CD4-positive, alpha-beta memory T cell (primary cell): ENCODE measurements at regions not wholly inside any gene's neighbourhood (a gene's known extent, or its start where the extent isn't known, plus 50 kb on each side); places are given as distances from the start of the nearest gene placed in this dataset.

Experiments used
- CTCF ChIA-PET: fragments of 350-600 bp; sonication (Branson Sonifier 250); formaldehyde crosslinking; loops from one replicate; lab custom pipeline; 2021; ENCODE audit warnings: inconsistent platforms; ENCODE audit not compliant: partially characterized antibody; lab: Charles Lee
- POLR2A ChIA-PET: fragments of 350-600 bp; sonication (Branson Sonifier 250); formaldehyde crosslinking; loops from one replicate; lab custom pipeline; 2021; ENCODE audit not compliant: partially characterized antibody; lab: Charles Lee
- DNase-seq, 5 donors: peaks; one replicate each; pipeline versions ENCODE4 v3.0.0 to v3.0.0-alpha.2; 2020 to 2022; ENCODE audit warnings: mixed read lengths in 1 of 5
- H3K27ac ChIP-seq: one replicate; pipeline ENCODE4 v1.7.0; 2013; ENCODE audit warnings: low read depth, low read length
- H3K27me3 ChIP-seq: 2 replicates; pipeline ENCODE4 v1.7.0; 2013; ENCODE audit warnings: mild to moderate bottlenecking, low read length, moderate library complexity; ENCODE audit not compliant: insufficient read depth
- H3K36me3 ChIP-seq: 2 replicates; pipeline ENCODE4 v1.7.0; 2013; ENCODE audit warnings: mild to moderate bottlenecking, low read length, moderate library complexity; ENCODE audit not compliant: insufficient read depth
- H3K4me1 ChIP-seq: 2 replicates; pipeline ENCODE4 v1.7.0; 2013; ENCODE audit warnings: mild to moderate bottlenecking, low read length, moderate library complexity; ENCODE audit not compliant: insufficient read depth
- H3K4me3 ChIP-seq, 2 donors: one replicate each; pipeline ENCODE4 v1.7.0; 2013; ENCODE audit warnings: low read length in 2 of 2, mild to moderate bottlenecking in 1 of 2
- H3K9me3 ChIP-seq, 2 donors: one replicate each; pipeline ENCODE4 v1.7.0; 2013; ENCODE audit warnings: low read length in 2 of 2, control low read depth in 1 of 2; ENCODE audit not compliant: control insufficient read depth in 1 of 2
- H3K27ac Mint-ChIP-seq, 7 donors: one replicate each; pipeline ENCODE4 v1.8.0; 2020 to 2021; ENCODE audit warnings: mixed read lengths in 7 of 7, mild to moderate bottlenecking in 6 of 7, inconsistent platforms in 3 of 7, moderate library complexity in 3 of 7
- H3K27me3 Mint-ChIP-seq, 2 donors: one replicate each; pipeline ENCODE4 v1.8.0; 2020 to 2021; ENCODE audit warnings: mixed read lengths in 2 of 2
- H3K36me3 Mint-ChIP-seq, 2 donors: one replicate each; pipeline ENCODE4 v1.8.0; 2020 to 2021; ENCODE audit warnings: mixed read lengths in 2 of 2, inconsistent platforms in 1 of 2, mild to moderate bottlenecking in 1 of 2
- H3K4me1 Mint-ChIP-seq, 4 donors: one replicate each; pipeline ENCODE4 v1.8.0; 2020 to 2021; ENCODE audit warnings: mixed read lengths in 4 of 4, mild to moderate bottlenecking in 1 of 4
- H3K4me3 Mint-ChIP-seq, 8 donors: one replicate each; pipeline ENCODE4 v1.8.0; 2020 to 2021; ENCODE audit warnings: mixed read lengths in 8 of 8, mild to moderate bottlenecking in 7 of 8, moderate library complexity in 6 of 8, inconsistent platforms in 3 of 8
- H3K9me3 Mint-ChIP-seq, 8 donors: one replicate each; pipeline ENCODE4 v1.8.0; 2020 to 2021; ENCODE audit warnings: mixed read lengths in 8 of 8, mild to moderate bottlenecking in 5 of 8, inconsistent platforms in 3 of 8, moderate library complexity in 1 of 8
- intact Hi-C: fragments of 100-400 bp; cut with micrococcal nuclease; formaldehyde crosslinking; loops from one replicate; pipeline ENCODE4 v1.15.1; 2023

- H3K9me3 ChIP-seq: no peaks in the 10 kb centered on the region
- peaks cover 0 to 4% of the 10 kb centered on the region in 2 donors for H3K27me3 Mint-ChIP-seq
- DNase-seq: no peak
- no peak overlapping the region for H3K4me3 Mint-ChIP-seq
- no peaks in the 10 kb centered on the region for H3K36me3 Mint-ChIP-seq
- H3K27me3 ChIP-seq: no peaks in the 10 kb centered on the region
- ChIA-PET POLR2A (no interaction called here), CTCF (interaction anchor here (2.3 kb wide), 1 partner anchor 10 kb away, joined by 6 read pairs; no protein-coding TSS in a partner anchor)
- H3K27ac Mint-ChIP-seq: no peak overlapping the region
- no peaks in the 10 kb centered on the region for H3K4me1 Mint-ChIP-seq
- no peaks in the 10 kb centered on the region for H3K36me3 ChIP-seq
- H3K9me3 Mint-ChIP-seq: no peaks in the 10 kb centered on the region
- intact Hi-C loops: no loop called here
- no peak overlapping the region for H3K4me3 ChIP-seq
- no peak overlapping the region for H3K27ac ChIP-seq
- H3K4me1 ChIP-seq: no peaks in the 10 kb centered on the region
Measured at GRCh38 chr10:62503872-62504271, 129.7 kb downstream of the ZNF365 start.

DNA sequence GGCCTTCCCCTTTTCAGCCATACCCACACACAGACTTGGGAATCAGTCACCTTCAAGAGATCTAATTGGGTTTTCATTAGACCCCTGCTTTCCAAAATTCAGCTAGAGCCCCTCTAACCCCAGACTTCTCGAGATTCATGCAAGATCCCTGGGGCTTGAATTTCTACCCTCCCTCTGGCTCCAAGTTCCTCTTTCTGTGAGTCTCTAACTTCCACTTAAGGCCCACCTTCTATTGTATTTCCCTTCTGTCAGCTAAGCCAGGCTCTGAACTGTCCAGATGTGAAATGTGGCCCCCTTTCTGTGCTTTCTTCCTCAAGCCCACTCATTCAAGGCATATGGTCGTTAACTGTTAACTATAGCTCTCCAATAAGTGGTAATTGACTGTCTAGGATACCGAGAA, 132.2 kb downstream of the ZNF365 start:
- CTCF ChIA-PET: no interaction called here

GRCh38 chr10:62511238-62511637, 137.1 kb downstream of the ZNF365 start:
- H3K4me1 Mint-ChIP-seq: peaks cover 0 to 3% (median under 1%) of the 10 kb centered on the region in 4 donors
- ChIA-PET CTCF (no interaction called here), POLR2A (interaction anchor here (1.0 kb wide), 1 partner anchor 30 kb away, joined by 3 read pairs; no protein-coding TSS in a partner anchor)
- no peak overlapping the region for H3K4me3 Mint-ChIP-seq
- H3K9me3 Mint-ChIP-seq: no peaks in the 10 kb centered on the region
- Histone ChIP-seq H3K9me3 (no peaks in the 10 kb centered on the region), H3K4me1 (no peaks in the 10 kb centered on the region), H3K4me3 (no peak overlapping the region), H3K27me3 (no peaks in the 10 kb centered on the region), H3K27ac (no peak overlapping the region), H3K36me3 (no peaks in the 10 kb centered on the region)
- no peaks in the 10 kb centered on the region for H3K36me3 Mint-ChIP-seq
- peaks cover 3 to 4% of the 10 kb centered on the region in 2 donors for H3K27me3 Mint-ChIP-seq
- no peak for DNase-seq
- no peak overlapping the region for H3K27ac Mint-ChIP-seq
- intact Hi-C loops: no loop called here

More for the DNA sequence above, 132.2 kb downstream of the ZNF365 start:
- H3K36me3 ChIP-seq: no peaks in the 10 kb centered on the region
- DNase-seq: no peak
- H3K27ac ChIP-seq: no peak overlapping the region
- no peaks in the 10 kb centered on the region for H3K4me1 ChIP-seq
- Mint-ChIP-seq H3K9me3 (no peaks in the 10 kb centered on the region), H3K27ac (no peak overlapping the region), H3K27me3 (peaks cover 1 to 4% of the 10 kb centered on the region in 2 donors), H3K4me1 (peaks cover 0 to 3% (median under 1%) of the 10 kb centered on the region in 4 donors), H3K36me3 (no peaks in the 10 kb centered on the region), H3K4me3 (peak overlapping the region in 1 of 8 donors; percentile 55)
- no peaks in the 10 kb centered on the region for H3K9me3 ChIP-seq
- H3K4me3 ChIP-seq: no peak overlapping the region
- POLR2A ChIA-PET: no interaction called here
- no peaks in the 10 kb centered on the region for H3K27me3 ChIP-seq
- intact Hi-C loops: no loop called here

- H3K4me3 Mint-ChIP-seq: no peak overlapping the region
Measured at GRCh38 chr10:62511656-62512055, 137.5 kb downstream of the ZNF365 start.

GRCh38 chr10:62512732-62513475, 138.7 kb downstream of the ZNF365 start:
- no peaks in the 10 kb centered on the region for H3K27me3 ChIP-seq
- no peaks in the 10 kb centered on the region for H3K36me3 Mint-ChIP-seq
- no peak overlapping the region for H3K27ac ChIP-seq
- H3K9me3 Mint-ChIP-seq: no peaks in the 10 kb centered on the region
- no peak for DNase-seq
- peaks cover 4 to 5% of the 10 kb centered on the region in 2 donors for H3K27me3 Mint-ChIP-seq
- CTCF ChIA-PET: no interaction called here
- H3K4me3 ChIP-seq: no peak overlapping the region
- no peak overlapping the region for H3K27ac Mint-ChIP-seq
- POLR2A ChIA-PET: no interaction called here
- intact Hi-C loops: no loop called here
- H3K9me3 ChIP-seq: no peaks in the 10 kb centered on the region
- H3K36me3 ChIP-seq: no peaks in the 10 kb centered on the region
- peaks cover 0 to 4% (median 2%) of the 10 kb centered on the region in 4 donors for H3K4me1 Mint-ChIP-seq
- no peaks in the 10 kb centered on the region for H3K4me1 ChIP-seq
- peak overlapping the region in 1 of 8 donors; percentile 18 for H3K4me3 Mint-ChIP-seq

More at GRCh38 chr10:62511656-62512055, 137.5 kb downstream of the ZNF365 start:
- Histone ChIP-seq H3K4me1 (no peaks in the 10 kb centered on the region), H3K27me3 (no peaks in the 10 kb centered on the region), H3K9me3 (no peaks in the 10 kb centered on the region), H3K4me3 (no peak overlapping the region), H3K36me3 (no peaks in the 10 kb centered on the region), H3K27ac (no peak overlapping the region)
- intact Hi-C loops: no loop called here
- H3K9me3 Mint-ChIP-seq: no peaks in the 10 kb centered on the region
- no peak for DNase-seq
- H3K36me3 Mint-ChIP-seq: no peaks in the 10 kb centered on the region
- POLR2A ChIA-PET: no interaction called here
- H3K27ac Mint-ChIP-seq: no peak overlapping the region
- peaks cover 0 to 3% (median under 1%) of the 10 kb centered on the region in 4 donors for H3K4me1 Mint-ChIP-seq
- H3K27me3 Mint-ChIP-seq: peaks cover 3 to 4% of the 10 kb centered on the region in 2 donors
- CTCF ChIA-PET: no interaction called here

- Mint-ChIP-seq H3K27ac (no peak overlapping the region), H3K36me3 (no peaks in the 10 kb centered on the region), H3K4me1 (peaks cover 0 to 4% (median 2%) of the 10 kb centered on the region in 4 donors), H3K27me3 (peaks cover 4 to 5% of the 10 kb centered on the region in 2 donors), H3K9me3 (no peaks in the 10 kb centered on the region), H3K4me3 (no peak overlapping the region)
- CTCF ChIA-PET: no interaction called here
- DNase-seq: no peak
- H3K9me3 ChIP-seq: no peaks in the 10 kb centered on the region
- no peak overlapping the region for H3K27ac ChIP-seq
- intact Hi-C loops: no loop called here
- H3K4me1 ChIP-seq: no peaks in the 10 kb centered on the region
- no peaks in the 10 kb centered on the region for H3K27me3 ChIP-seq
- H3K4me3 ChIP-seq: no peak overlapping the region
- H3K36me3 ChIP-seq: no peaks in the 10 kb centered on the region
- POLR2A ChIA-PET: interaction anchor here (0.6 kb wide), 1 partner anchor 122 kb away, joined by 3 read pairs; no protein-coding TSS in a partner anchor
Measured at GRCh38 chr10:62514079-62514693, 140.0 kb downstream of the ZNF365 start.

GRCh38 chr10:62517252-62517651, 143.1 kb downstream of the ZNF365 start:
- POLR2A ChIA-PET: no interaction called here
- Mint-ChIP-seq H3K27ac (no peak overlapping the region), H3K4me1 (peaks cover 0 to 2% (median 0%) of the 10 kb centered on the region in 4 donors), H3K27me3 (peaks cover 3 to 4% of the 10 kb centered on the region in 2 donors), H3K4me3 (no peak overlapping the region), H3K36me3 (no peaks in the 10 kb centered on the region), H3K9me3 (peaks cover 0 to 2% (median 0%) of the 10 kb centered on the region in 8 donors)
- Histone ChIP-seq H3K4me1 (no peaks in the 10 kb centered on the region), H3K4me3 (no peak overlapping the region), H3K27ac (no peak overlapping the region), H3K36me3 (no peaks in the 10 kb centered on the region), H3K27me3 (no peaks in the 10 kb centered on the region), H3K9me3 (no peaks in the 10 kb centered on the region)
- DNase-seq: no peak
- intact Hi-C loops: no loop called here
- CTCF ChIA-PET: no interaction called here
